RWPE2 (cell line): ENCODE measurements at regions not wholly inside any gene's neighbourhood (a gene's known extent, or its start where the extent isn't known, plus 50 kb on each side); places are given as distances from the start of the nearest gene placed in this dataset.

Experiments used
- ATAC-seq: fragments of 200-7000 bp; cut with Tn5 transposase; 3 replicates; pipeline ENCODE4 v1.9.1; 2021; ENCODE audit warnings: low read depth
- DNase-seq: peaks from one replicate; pipeline ENCODE4 v3.0.0-alpha.2; 2020; ENCODE audit warnings: low spot score
- H3K27ac ChIP-seq: fragments of 450-650 bp; 2 replicates; pipeline ENCODE4 v1.5.1; 2017; ENCODE audit warnings: mild to moderate bottlenecking; ENCODE audit not compliant: poor library complexity, severe bottlenecking
- H3K27me3 ChIP-seq: fragments of 250-450 bp; sonication (Bioruptor Pico); 2 replicates; pipeline ENCODE4 v1.5.1; 2021; ENCODE audit warnings: mild to moderate bottlenecking, moderate library complexity; ENCODE audit not compliant: insufficient read depth, poor library complexity, severe bottlenecking
- H3K36me3 ChIP-seq: fragments of 250-450 bp; sonication (Bioruptor Pico); 2 replicates; pipeline ENCODE4 v1.5.1; 2020; ENCODE audit warnings: low read depth, mild to moderate bottlenecking, moderate library complexity
- H3K4me1 ChIP-seq: fragments of 250-450 bp; sonication (Bioruptor Pico); 2 replicates; pipeline ENCODE4 v1.5.1; 2021; ENCODE audit warnings: mild to moderate bottlenecking, moderate library complexity; ENCODE audit not compliant: insufficient read depth, poor library complexity, severe bottlenecking
- H3K4me3 ChIP-seq: fragments of 250-450 bp; sonication (Bioruptor Pico); 2 replicates; pipeline ENCODE4 v1.5.1; 2021; ENCODE audit warnings: mild to moderate bottlenecking, moderate library complexity; ENCODE audit not compliant: severe bottlenecking
- H3K9me3 ChIP-seq: fragments of 250-450 bp; sonication (Bioruptor Pico); 2 replicates; pipeline ENCODE4 v1.5.1; 2021; ENCODE audit warnings: mild to moderate bottlenecking, moderate library complexity; ENCODE audit not compliant: severe bottlenecking
- TF ChIP-seq, protein P1 (sequence below): fragments of 450-650 bp; IDR thresholded peaks from one replicate; pipeline ENCODE4 v1.5.1; 2017; ENCODE audit warnings: mild to moderate bottlenecking, moderate library complexity; ENCODE audit not compliant: poor library complexity, severe bottlenecking

DNA sequence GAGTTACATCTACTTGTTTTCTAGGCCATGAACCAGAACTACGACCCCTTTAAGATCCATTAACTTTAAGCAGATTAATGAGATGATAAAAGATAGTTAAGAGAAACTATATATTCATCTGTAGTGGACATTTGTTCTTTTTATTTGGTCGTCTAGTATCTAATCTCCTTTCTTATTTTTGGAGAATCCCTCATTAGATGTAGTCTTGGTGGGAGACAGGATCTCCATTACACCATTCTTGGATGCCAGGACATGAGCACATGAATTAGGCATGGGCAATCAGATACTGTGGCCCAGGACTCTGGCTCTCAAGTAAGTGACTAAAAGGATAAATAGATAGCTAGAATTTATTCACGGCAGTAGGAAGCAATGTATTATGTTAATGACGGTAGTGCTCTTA, 245.0 kb downstream of the ATP23 start:
- TF ChIP-seq, protein P1, sequence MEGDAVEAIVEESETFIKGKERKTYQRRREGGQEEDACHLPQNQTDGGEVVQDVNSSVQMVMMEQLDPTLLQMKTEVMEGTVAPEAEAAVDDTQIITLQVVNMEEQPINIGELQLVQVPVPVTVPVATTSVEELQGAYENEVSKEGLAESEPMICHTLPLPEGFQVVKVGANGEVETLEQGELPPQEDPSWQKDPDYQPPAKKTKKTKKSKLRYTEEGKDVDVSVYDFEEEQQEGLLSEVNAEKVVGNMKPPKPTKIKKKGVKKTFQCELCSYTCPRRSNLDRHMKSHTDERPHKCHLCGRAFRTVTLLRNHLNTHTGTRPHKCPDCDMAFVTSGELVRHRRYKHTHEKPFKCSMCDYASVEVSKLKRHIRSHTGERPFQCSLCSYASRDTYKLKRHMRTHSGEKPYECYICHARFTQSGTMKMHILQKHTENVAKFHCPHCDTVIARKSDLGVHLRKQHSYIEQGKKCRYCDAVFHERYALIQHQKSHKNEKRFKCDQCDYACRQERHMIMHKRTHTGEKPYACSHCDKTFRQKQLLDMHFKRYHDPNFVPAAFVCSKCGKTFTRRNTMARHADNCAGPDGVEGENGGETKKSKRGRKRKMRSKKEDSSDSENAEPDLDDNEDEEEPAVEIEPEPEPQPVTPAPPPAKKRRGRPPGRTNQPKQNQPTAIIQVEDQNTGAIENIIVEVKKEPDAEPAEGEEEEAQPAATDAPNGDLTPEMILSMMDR: no peak
- ATAC-seq: no peak
- DNase-seq: no peak
- Histone ChIP-seq H3K36me3 (no peaks in the 10 kb centered on the region), H3K4me1 (no peaks in the 10 kb centered on the region), H3K27me3 (no peaks in the 10 kb centered on the region), H3K4me3 (no peak overlapping the region), H3K27ac (no peak overlapping the region), H3K9me3 (peaks cover 2% of the 10 kb centered on the region)

DNA sequence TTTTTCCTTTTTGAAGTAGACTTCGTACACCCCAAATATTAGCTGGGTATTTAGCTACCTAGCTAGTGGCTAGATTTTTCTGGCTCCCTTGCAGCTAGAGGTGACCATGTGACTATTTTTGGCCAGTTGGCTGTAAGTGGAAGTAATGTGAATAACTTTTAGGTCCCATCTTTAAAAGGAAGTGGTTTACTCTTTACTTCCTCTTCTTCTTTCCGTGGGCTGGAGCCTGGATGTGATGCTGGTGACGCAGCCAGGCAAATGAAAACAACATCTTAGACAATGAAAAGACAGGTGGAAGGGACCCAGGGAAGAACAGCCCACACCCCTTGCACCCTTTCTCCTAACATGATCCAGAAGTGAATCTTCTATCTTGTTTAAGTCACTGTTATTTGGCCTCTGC, 245.5 kb downstream of the ATP23 start:
- ATAC-seq (no peak), DNase-seq (no peak)
- Histone ChIP-seq H3K27ac (no peak overlapping the region), H3K4me1 (no peaks in the 10 kb centered on the region), H3K4me3 (no peak overlapping the region), H3K9me3 (peaks cover 2% of the 10 kb centered on the region), H3K36me3 (no peaks in the 10 kb centered on the region), H3K27me3 (no peaks in the 10 kb centered on the region)
- TF ChIP-seq, protein P1: no peak

DNA sequence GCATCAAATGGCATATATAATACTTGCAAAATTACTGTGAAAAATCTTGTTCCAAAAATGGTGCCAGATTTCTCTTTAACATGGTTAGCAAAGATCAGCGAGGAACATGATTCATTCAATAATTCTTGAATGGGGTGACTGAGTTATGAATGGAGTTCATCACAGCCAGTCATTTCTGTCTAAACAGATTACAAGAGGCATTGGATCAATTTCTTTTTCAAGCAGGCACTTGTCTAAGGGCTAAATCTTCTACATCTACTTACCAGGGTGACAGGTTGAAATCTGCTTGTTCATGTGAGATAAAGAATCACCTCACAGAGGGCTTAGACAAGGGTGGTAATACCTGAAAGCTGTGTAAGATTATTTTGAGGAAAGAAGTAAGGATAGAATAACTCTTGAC, 247.7 kb downstream of the ATP23 start:
- TF ChIP-seq, protein P1: no peak
- Histone ChIP-seq H3K27me3 (no peaks in the 10 kb centered on the region), H3K27ac (no peak overlapping the region), H3K4me1 (no peaks in the 10 kb centered on the region), H3K36me3 (no peaks in the 10 kb centered on the region), H3K4me3 (no peak overlapping the region), H3K9me3 (peaks cover 2% of the 10 kb centered on the region)
- DNase-seq (no peak), ATAC-seq (no peak)

DNA sequence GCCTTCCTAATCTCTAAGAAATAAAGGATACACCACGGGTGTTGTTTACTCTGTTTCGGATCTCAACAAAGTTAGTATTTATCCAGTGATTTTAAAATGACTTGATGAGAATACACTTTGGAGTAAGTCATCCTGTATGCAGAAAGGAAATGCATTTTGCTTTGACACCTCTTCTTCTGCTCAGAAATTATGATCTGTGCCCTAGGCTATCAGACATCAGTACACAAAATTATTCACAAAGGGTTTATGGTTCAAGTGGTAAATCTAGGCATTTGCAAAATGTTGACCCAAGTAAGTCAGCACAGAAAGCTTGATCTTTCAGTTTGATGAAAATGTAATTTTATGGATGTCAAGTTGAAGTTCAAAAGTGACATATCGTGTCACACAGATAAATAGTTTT, 248.5 kb downstream of the ATP23 start:
- H3K4me1 ChIP-seq: no peaks in the 10 kb centered on the region
- DNase-seq: no peak
- no peak for ATAC-seq
- peaks cover 2% of the 10 kb centered on the region for H3K9me3 ChIP-seq
- H3K27me3 ChIP-seq: no peaks in the 10 kb centered on the region
- H3K27ac ChIP-seq: no peak overlapping the region
- TF ChIP-seq, protein P1: no peak
- no peak overlapping the region for H3K4me3 ChIP-seq
- H3K36me3 ChIP-seq: no peaks in the 10 kb centered on the region

DNA sequence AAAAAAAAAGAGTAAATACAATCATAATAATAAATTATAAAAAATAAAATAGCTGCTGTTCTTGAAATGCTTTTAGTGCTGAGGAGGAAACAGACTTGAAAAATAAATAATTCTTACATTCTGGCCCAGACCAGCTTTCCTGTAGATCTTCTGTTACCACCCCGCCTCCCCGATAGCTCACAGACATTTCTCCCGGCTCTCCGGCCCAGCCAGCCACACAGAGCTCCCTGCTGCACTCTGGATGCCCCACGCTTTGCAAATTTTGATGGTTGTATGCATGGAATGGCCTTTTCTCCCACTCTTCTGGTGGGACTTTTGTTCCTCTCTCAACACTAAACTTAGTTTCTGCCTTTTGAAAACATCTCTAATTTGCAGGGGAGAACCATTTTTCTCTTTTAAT, 249.3 kb downstream of the ATP23 start:
- Histone ChIP-seq H3K9me3 (peaks cover 2% of the 10 kb centered on the region), H3K4me3 (no peak overlapping the region), H3K4me1 (no peaks in the 10 kb centered on the region), H3K27ac (no peak overlapping the region), H3K36me3 (no peaks in the 10 kb centered on the region), H3K27me3 (no peaks in the 10 kb centered on the region)
- TF ChIP-seq, protein P1: no peak
- DNase-seq: no peak
- ATAC-seq: no peak
